ENCODE measurements at regions not wholly inside any gene's neighbourhood (a gene's known extent, or its start where the extent isn't known, plus 50 kb on each side); places are given as distances from the start of the nearest gene placed in this dataset.

DNA sequence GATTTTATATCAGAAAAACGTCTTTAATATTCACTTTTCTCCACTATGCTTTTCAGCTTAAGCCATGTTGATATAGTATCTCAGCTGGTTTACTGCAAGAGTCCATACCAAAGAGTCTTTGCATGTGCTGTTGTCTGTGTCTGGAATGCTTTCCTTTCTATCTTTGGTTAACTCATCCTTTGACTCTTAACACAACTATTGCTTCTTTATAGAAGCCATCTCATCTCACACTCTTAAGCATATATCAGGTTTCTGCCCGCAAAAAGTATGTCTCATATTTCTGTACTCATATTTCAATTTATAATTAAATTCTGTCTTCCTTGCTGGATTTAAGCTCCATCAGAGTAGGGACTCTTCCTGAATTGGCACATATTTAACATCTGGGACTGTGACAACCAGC is 220.9 kb upstream of the KCNK2 start:
- TF ChIP-seq SP1 (IDR thresholded peaks at IDR 0.05) (no peak), FOXK2 (IDR thresholded peaks at IDR 0.05) (no peak), ARNT (IDR thresholded peaks at IDR 0.05) (no peak), SUZ12 (IDR thresholded peaks at IDR 0.05) (no peak), FOXM1 (IDR thresholded peaks at IDR 0.05; ENCODE audit: borderline replicate concordance) (no peak), BHLHE40 (IDR thresholded peaks at IDR 0.05; ENCODE audit: borderline replicate concordance) (no peak), FOXA1 (IDR thresholded peaks at IDR 0.05) (no peak), HDGF (IDR thresholded peaks at IDR 0.05; ENCODE audit: borderline replicate concordance) (no peak), NFRKB (IDR thresholded peaks at IDR 0.05) (no peak), CTBP1 (IDR thresholded peaks at IDR 0.05; ENCODE audit: borderline replicate concordance) (no peak), TARDBP (IDR thresholded peaks at IDR 0.05) (no peak)
